ENCODE measurements at regions not wholly inside any gene's neighbourhood (a gene's known extent, or its start where the extent isn't known, plus 50 kb on each side); places are given as distances from the start of the nearest gene placed in this dataset.
"Not testable (repeated sequence)": the region's sequence is repeated elsewhere in the genome, so short reads cannot be mapped to it uniquely, and the experiment has no call there.

DNA sequence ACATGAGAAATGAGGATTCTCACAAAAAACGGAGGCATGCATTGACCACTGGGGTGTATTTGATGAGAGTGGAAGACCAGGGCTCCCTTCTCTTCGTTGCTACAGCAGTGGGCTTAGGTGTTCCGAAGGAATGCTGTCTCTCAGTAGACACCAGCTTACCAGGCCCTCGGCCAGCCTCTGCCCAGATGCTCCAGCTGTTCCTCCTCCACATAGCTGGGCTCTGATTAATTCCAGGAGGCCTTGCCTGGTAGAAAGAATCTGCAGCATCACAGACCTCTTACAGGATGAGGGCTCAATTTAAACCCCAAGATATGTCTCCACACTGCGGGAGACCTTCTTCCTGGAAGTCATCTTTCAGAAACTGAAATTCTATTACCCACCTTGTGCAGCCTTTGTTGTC, 346.6 kb upstream of the TENM3 start:
- Histone ChIP-seq H3K9me3 (no peaks in the 10 kb centered on the region), H3K27ac (no peak overlapping the region), H3K4me3 (no peak overlapping the region), H3K27me3 (no peaks in the 10 kb centered on the region), H3K4me1 (no peaks in the 10 kb centered on the region), H3K36me3 (no peaks in the 10 kb centered on the region)
- TF ChIP-seq POLR2A (IDR thresholded peaks at IDR 0.05): no peak
- no peak for TF ChIP-seq POLR2AphosphoS5 (IDR thresholded peaks at IDR 0.05)
- TF ChIP-seq, protein P1, sequence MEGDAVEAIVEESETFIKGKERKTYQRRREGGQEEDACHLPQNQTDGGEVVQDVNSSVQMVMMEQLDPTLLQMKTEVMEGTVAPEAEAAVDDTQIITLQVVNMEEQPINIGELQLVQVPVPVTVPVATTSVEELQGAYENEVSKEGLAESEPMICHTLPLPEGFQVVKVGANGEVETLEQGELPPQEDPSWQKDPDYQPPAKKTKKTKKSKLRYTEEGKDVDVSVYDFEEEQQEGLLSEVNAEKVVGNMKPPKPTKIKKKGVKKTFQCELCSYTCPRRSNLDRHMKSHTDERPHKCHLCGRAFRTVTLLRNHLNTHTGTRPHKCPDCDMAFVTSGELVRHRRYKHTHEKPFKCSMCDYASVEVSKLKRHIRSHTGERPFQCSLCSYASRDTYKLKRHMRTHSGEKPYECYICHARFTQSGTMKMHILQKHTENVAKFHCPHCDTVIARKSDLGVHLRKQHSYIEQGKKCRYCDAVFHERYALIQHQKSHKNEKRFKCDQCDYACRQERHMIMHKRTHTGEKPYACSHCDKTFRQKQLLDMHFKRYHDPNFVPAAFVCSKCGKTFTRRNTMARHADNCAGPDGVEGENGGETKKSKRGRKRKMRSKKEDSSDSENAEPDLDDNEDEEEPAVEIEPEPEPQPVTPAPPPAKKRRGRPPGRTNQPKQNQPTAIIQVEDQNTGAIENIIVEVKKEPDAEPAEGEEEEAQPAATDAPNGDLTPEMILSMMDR (IDR thresholded peaks at IDR 0.05): no peak
- TF ChIP-seq EP300 (IDR thresholded peaks at IDR 0.05): no peak
- no peak for DNase-seq (ENCODE audit: low spot score in 2 of 2)
- 59% methylated on average over 4 of the region's 5 CpGs for WGBS

DNA sequence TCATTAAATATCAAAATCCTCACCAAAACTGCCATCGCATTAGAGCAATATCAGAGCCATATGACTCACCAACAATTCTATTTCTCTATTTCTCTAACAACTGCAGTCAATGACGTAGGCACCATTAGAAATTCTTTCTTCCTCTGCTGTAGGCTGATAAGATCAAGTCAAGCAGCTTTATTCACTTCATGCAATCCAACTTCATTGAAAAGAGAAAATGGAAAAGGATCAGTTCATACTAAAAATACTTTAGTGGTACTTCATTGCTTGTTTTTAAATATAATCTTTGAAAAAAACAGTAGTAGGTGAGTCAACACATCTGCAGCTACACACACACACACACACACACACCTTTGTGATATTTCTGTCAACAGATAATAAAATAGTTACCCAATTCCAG, 345.3 kb upstream of the TENM3 start:
- no peak for DNase-seq (ENCODE audit: low spot score in 2 of 2)
- Histone ChIP-seq H3K9me3 (no peaks in the 10 kb centered on the region), H3K4me3 (no peak overlapping the region), H3K27ac (no peak overlapping the region), H3K36me3 (no peaks in the 10 kb centered on the region), H3K4me1 (no peaks in the 10 kb centered on the region), H3K27me3 (no peaks in the 10 kb centered on the region)
- TF ChIP-seq EP300 (IDR thresholded peaks at IDR 0.05) (no peak), POLR2A (IDR thresholded peaks at IDR 0.05) (no peak), POLR2AphosphoS5 (IDR thresholded peaks at IDR 0.05) (no peak)
- TF ChIP-seq, protein P1 (IDR thresholded peaks at IDR 0.05): no peak
- 39% methylated on average over 2 of the region's 2 CpGs for WGBS

DNA sequence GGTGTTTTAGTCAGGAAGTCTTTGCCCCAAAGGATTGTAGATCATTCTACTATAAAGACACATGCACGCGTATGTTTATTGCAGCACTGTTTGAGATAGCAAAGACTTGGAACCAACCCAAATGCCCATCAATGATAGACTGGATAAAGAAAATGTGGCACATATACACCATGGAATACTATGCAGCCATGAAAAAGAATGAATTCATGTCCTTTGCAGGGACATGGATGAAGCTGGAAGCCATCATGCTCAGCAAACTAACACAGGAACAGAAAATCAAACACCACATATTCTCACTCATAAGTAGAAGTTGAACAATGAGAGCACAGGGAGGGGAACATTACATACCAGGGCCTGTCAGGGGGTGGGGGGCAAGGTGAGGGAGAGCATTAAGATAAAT, 340.8 kb upstream of the TENM3 start:
- 88% methylated on average over 2 of the region's 2 CpGs for WGBS
- H3K9me3 ChIP-seq; H3K36me3 ChIP-seq; H3K27me3 ChIP-seq; H3K27ac ChIP-seq; H3K4me1 ChIP-seq; DNase-seq (ENCODE audit: low spot score in 2 of 2); H3K4me3 ChIP-seq: not testable (repeated sequence)

- Histone ChIP-seq H3K4me1 (no peaks in the 10 kb centered on the region), H3K9me3 (no peaks in the 10 kb centered on the region), H3K36me3 (no peaks in the 10 kb centered on the region), H3K27ac (no peak overlapping the region), H3K4me3 (no peak overlapping the region), H3K27me3 (no peaks in the 10 kb centered on the region)
- 85% methylated on average over 4 of the region's 4 CpGs for WGBS
- DNase-seq (ENCODE audit: low spot score in 2 of 2): no peak
- TF ChIP-seq POLR2A (IDR thresholded peaks at IDR 0.05) (no peak), EP300 (IDR thresholded peaks at IDR 0.05) (no peak), POLR2AphosphoS5 (IDR thresholded peaks at IDR 0.05) (no peak)
- TF ChIP-seq, protein P1 (IDR thresholded peaks at IDR 0.05): no peak
Measured at GRCh38 chr4:181905708-181906107, 337.5 kb upstream of the TENM3 start.

- TF ChIP-seq POLR2AphosphoS5 (IDR thresholded peaks at IDR 0.05): no peak
- TF ChIP-seq, protein P1 (IDR thresholded peaks at IDR 0.05): no peak
- TF ChIP-seq POLR2A (IDR thresholded peaks at IDR 0.05): no peak
- TF ChIP-seq EP300 (IDR thresholded peaks at IDR 0.05): no peak
- Histone ChIP-seq H3K27me3 (no peaks in the 10 kb centered on the region), H3K4me3 (no peak overlapping the region), H3K4me1 (no peaks in the 10 kb centered on the region), H3K36me3 (no peaks in the 10 kb centered on the region), H3K27ac (no peak overlapping the region), H3K9me3 (no peaks in the 10 kb centered on the region)
- no peak for DNase-seq (ENCODE audit: low spot score in 2 of 2)
- WGBS: 70% methylated on average over 1 of the region's 1 CpG
Measured at GRCh38 chr4:181908168-181908567, 335.0 kb upstream of the TENM3 start.

GRCh38 chr4:181909368-181909767, 333.8 kb upstream of the TENM3 start:
- no peak overlapping the region for H3K4me3 ChIP-seq
- H3K27me3 ChIP-seq: no peaks in the 10 kb centered on the region
- no peaks in the 10 kb centered on the region for H3K9me3 ChIP-seq
- H3K27ac ChIP-seq: no peak overlapping the region
- DNase-seq (ENCODE audit: low spot score in 2 of 2): no peak
- no peaks in the 10 kb centered on the region for H3K36me3 ChIP-seq
- 57% methylated on average over 6 of the region's 6 CpGs for WGBS
- no peaks in the 10 kb centered on the region for H3K4me1 ChIP-seq
- TF ChIP-seq POLR2AphosphoS5 (IDR thresholded peaks at IDR 0.05) (no peak), EP300 (IDR thresholded peaks at IDR 0.05) (no peak), POLR2A (IDR thresholded peaks at IDR 0.05) (no peak)
